ENCODE measurements at regions not wholly inside any gene's neighbourhood (a gene's known extent, or its start where the extent isn't known, plus 50 kb on each side); places are given as distances from the start of the nearest gene placed in this dataset.
A peak's percentile ranks its signal among the peaks of the same experiment; 100 is the strongest.
"Not testable (repeated sequence)": the region's sequence is repeated elsewhere in the genome, so short reads cannot be mapped to it uniquely, and the experiment has no call there.

DNA sequence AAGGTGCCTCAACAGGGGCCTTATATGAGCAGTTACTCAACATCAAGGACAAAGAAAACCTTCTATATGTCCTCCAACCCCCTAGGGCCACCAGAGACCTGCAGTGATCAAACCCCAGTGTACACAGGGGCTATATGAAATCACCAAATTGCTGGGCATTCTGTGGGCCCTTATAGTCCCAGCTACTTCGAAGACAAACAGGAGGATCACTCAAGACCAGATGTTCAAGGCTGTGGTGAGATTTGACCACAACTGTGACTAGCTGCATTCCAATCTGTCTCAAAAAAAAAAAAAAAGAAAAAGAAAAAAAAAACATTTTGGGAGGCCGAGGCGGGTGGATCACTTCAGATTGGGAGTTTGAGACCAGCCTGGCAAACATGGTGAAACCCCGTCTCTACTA, 51.0 kb upstream of the PRB2 start:
- no peak for DNase-seq (ENCODE audit: low read depth in 2 of 2)

DNA sequence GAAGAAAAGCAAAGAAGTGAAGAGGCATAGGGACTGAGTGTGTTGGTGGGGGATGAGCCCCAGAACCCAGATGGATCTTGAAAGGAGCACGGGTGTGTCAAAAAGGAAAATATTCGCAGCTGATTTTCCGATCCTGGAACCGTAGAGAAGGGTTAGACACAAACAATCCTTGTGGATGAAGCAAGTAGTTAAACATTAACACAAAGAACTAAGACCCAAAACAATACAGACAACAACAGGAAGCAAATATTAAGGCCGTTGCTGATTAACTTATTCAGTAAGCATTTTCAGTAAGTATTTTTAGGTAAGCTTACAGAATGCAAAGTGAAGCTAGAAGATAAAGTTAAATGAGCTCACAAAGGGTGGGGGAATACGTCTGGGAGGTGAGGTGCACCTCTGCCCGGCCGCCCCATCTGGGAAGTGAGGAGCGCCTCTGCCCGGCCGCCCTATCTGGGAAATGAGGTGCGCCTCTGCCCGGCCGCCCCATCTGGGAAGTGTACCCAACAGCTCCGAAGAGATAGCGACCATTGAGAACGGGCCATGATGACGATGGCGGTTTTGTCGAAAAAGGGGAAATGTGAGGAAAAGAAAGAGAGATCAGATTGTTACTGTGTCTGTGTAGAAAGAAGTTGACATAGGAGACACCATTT, 62.8 kb upstream of the PRB2 start:
- no peak for DNase-seq (ENCODE audit: low read depth in 2 of 2)

DNA sequence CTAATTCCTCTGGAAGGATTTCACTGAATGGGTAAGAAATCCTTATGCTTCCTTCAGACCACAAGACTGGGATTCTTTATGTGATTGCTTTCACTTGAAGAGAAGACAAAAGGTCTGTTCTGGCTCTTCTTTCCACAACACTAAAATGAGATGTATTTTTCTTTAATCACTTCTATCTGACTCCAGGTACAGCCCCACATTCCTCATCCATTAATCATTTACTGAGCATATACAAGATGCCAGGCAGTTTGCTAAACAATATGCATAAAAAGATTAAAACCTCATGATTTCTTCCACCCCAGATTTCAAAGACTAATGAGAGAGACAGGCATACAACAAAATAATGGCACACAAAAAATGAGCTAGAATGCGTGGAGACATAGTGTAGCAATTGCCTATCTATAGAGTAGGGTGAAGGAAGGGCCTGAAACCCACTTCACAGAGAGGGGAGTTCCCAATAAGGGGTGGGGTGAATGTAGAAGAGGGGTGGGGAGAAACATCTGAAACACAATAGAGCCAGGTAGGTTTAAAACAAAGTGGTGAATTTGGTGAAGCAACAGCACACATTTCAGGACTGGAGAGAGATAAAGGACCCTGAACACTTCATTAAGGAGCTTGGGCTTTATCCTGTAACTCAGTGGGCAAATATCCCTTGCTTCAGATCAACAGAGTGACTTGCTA, 65.1 kb upstream of the PRB2 start:
- DNase-seq (ENCODE audit: low read depth in 2 of 2), result no peak

DNA sequence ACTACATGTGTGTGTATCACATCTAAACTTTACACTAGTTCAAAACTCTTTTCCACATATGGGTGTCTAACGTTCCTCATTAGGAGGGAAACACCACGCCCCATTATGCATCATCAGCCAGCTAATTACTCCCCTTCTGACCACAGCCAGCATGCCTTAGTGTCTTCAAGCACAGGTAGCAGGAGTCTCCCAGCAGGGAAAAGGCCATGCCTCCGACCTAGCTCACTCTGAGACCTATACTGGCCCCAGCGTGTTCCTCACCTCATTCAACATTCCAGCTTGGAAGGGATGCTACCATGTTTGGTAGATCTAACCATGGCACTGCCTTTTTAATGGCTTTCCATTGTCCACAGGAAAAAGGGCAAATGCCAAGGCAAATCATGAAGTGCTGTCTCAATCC, 66.1 kb upstream of the PRB2 start:
- no peak for DNase-seq (ENCODE audit: low read depth in 2 of 2)

DNA sequence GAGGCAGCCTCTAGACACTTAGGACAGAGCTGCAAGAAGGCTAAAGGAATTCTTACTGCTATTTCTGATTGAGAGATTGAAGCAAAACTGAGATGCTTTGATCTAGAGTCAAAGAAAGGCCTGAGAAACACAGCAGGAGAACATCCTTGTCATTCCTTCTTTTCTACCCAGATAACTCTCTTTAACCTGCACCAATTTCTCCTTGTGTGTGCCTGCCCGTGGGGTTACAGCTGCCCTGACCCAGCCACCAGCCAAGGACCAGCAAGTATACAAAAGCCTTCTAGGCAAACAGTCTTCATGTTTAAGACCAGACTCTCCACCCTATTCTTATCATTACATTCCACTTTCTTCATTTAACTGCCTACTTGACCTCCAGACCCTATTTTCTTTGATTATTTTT, 81.7 kb upstream of the PRB2 start:
- DNase-seq (ENCODE audit: low read depth in 2 of 2), result no peak

DNA sequence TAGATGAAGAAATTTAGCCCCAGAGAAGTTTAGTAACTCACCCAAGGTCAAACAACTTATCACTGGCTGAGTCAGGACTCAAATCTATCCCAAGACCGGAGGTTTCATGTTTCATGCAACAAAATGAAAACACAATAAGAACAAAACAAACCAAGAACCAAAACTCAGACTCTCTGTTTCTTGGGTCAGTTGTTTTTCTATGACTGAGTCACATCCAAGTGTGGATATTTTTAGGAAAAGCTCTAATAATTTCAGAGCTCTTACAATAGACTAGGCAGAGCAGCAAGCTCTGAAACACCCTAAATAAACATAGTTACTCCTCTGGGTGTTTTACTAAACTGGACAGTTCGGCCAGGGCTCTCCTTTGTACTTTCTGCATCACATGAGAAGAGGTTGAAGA, 87.6 kb upstream of the PRB2 start:
- no peak for DNase-seq (ENCODE audit: low read depth in 2 of 2)

DNA sequence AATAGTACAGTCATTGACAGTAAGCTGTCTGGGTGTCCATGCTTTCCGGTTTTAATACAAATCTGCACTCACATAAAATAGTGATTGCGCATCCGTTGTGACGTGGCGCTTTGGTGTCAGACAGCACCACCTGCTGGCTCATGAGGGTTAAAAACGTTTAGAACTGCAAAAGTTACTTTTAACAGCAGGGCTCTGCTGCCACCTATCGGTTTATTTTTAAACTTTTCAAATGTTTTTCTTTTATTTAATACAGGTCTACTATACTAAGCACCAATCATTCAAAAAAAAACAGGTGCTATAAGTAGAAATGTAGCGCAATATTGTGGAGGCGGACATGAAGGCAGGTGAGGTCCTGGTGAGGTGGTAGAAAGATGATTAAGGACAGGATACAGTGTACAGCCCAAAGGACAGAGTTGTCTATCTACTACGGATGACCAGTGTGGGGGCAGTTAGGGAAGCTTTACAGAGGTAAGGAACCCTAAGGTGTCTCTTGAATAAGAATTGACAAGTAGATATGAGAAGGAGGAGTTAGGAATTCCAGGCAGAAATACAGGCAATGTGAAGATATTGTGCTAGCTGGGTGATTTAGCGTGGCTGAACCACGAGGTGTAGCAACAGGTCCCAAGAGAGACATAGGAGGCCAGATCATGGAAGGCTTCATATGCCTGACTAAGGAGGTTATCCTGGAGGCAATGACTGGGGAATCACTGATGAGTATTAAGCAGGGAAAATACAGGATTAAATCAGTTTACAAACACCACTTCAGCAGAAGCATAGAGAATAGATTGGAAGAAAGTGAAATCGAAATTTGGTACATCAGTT, 91.5 kb upstream of the PRB2 start:
- DNase-seq (ENCODE audit: low read depth in 2 of 2), result peak; percentile 67 to 69

DNA sequence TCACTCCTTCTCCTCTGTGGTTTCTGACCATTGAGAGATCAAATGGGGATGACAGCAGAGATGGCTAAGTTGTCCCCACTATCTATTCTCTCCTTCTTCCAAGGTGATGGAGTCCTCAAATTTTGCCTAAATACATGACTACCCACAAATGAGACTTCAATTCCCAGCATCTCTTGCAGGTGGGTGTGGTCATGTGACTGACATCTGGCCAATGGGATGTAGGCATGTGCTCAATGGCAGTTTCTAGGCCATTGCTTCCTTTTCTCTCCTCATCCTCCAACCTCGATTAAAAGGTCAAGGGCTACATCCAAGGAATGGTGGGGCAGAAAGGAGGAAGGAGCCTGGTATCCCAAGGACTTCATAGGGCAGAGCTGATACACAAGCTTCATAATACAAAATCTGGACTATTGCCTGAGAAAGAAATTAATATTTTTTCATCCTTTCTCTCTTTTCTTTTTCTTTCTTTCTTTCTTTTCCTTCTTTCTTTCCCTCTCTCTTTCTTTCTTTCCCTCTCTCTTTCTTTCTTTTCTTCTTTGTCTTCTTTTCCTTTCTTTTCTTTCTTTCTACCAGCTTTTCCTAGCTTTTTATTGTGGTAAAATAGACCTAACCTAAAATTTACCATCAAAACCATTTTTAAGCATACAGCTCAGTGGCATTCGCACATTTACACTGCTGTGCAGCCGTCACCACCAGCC, 100.9 kb upstream of the PRB2 start:
- no peak for DNase-seq (ENCODE audit: low read depth in 2 of 2)

DNA sequence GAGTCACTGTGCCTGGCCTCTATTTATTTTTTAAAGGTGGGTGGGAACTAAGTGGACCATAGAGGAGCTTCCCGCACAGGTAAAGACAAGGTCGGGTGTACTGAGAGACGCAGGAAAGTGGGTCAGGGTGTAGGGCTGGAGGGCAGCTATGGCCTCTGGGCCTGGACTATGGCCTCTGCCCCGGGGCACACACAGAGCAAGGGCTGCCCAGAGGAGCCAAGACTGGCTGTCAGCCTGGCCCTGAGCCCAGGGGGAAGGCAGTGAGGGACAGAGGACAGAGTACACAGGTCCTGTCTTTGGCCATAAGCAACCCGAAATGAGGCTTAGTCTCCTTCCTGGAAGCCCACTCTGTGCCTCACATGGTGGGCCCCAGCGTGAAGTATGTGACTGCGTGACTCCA, 102.1 kb upstream of the PRB2 start:
- no peak for DNase-seq (ENCODE audit: low read depth in 2 of 2)

DNA sequence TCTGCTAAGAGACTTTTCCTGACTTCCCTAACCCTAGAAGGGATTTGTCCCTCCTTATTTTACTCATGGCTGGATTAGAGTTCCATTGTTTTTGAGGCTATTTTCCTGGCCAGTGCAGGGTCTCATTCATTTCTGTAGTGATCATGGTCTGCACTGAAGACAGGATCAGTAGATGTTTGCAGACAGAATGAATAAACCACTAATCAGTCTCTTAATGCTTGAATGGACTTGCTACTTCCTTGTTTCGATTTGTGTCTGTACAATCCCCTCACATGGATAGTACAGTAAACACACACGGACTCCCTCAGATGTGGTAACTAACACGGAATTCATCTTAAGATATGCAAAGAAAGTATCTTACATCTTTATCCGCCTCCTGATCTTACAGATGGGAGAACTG, 102.6 kb upstream of the PRB2 start:
- no peak for DNase-seq (ENCODE audit: low read depth in 2 of 2)

DNA sequence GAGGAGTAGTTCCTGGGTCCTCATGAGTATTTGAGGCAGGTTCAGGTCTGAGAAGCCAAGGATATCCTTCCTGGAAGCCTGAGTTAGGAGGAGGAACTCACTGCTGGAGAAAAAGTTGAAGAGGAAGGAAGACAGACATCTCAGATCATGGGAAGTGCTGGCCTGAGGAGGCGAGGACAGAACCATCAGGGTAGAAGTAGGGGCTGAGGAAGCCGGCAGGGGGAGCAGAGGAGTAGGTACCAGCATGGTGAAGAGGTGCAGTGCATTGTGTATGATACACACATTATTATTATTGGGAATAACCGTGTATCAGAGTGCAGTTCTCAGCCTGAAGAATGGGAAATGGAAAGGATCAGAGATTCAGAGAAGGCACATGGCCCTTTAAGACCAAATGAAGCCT, 103.2 kb upstream of the PRB2 start:
- DNase-seq (ENCODE audit: low read depth in 2 of 2), result not testable (repeated sequence)

DNA sequence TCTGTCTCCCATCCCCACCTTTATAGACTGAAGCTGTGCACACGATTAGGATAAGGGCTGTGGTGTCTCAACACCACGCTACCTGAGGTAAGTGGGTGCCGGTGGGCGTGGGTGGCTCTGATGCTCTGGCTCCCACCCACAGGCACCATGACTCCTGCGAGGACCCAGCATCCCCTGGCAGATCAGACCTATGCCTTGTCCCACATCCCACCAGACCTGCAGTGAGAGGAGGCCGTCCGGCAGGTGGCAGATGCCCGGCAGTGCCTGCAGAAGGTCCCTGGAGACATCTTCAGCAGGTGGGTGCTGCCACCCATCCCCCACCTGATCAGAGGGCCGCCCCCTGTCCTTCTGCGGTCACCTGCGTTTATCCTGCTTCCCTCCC, 104.4 kb upstream of the PRB2 start:
- no peak for DNase-seq (ENCODE audit: low read depth in 2 of 2)

DNA sequence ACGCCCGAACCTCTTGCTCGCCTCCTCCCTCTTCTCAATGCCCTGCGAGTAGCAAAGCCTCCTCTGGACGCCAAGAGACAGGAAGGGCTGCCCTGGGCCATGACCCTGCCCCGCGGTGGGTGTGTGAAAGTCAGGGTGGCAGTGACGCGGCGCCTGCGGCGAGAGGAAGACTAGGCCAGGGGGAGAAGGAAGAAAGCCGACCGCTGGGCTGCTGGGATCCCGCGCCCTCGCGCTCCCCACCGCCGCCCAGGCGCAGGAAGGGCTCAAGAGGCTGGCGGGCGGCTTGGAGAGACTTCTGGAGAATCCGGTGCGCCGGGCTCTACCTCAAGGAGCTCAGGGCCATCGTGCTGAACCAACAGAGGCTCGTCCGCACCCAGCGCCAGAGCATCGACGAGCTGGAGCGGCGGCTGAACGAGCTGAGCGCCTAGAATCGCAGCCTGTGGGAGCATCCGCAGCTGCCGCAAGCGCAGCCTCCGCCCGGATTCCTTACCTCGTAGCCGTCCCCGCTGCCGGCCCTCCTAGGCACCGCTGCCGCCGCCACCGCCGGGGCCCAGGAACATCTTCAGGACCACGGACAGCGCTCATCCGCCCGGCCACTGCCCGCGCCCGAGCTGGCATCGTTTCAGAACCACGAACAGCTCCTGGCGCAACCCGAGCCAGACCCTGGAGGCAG, 105.0 kb upstream of the PRB2 start:
- peak; percentile 52 to 73 for DNase-seq (ENCODE audit: low read depth in 2 of 2)

DNA sequence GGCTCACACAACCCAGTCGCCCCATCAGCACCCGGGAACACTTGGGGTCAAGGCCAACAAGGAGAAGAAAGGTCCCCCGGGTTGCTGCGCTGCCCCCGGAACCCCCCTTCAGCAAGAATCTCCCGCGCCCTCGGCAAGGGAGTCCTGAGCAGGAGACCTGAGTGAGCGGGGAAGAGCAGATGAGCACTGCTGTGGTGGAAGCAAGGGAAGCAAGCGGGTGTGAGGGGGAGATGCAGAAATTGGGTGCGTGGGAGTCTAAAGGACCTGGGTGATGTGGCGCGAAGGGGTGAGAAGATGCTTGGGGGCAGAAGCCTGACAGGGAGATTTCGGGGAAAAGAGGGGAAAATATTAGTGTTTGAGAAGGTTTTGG, 105.5 kb upstream of the PRB2 start:
- no peak for DNase-seq (ENCODE audit: low read depth in 2 of 2)

DNA sequence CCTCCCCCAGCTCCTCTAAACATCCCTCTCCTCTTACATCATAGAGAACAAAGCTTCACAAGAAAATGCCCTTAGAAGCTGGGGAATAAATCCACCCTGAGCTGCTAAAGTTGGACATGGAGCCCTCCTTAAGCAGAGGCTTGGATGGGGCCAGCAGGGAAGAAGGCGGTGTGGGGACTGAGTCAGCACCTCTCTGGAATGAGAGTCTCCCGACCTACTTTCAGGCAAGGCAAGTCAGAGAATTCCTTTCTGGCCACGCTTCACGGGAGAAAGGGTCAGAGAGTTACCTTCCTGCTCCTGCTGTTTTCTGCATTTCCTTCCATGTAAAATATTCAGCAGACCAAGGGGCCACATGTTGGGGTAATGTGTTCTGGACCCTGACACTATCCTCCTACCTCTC, 113.3 kb upstream of the PRB2 start:
- no peak for DNase-seq (ENCODE audit: low read depth in 2 of 2)

DNA sequence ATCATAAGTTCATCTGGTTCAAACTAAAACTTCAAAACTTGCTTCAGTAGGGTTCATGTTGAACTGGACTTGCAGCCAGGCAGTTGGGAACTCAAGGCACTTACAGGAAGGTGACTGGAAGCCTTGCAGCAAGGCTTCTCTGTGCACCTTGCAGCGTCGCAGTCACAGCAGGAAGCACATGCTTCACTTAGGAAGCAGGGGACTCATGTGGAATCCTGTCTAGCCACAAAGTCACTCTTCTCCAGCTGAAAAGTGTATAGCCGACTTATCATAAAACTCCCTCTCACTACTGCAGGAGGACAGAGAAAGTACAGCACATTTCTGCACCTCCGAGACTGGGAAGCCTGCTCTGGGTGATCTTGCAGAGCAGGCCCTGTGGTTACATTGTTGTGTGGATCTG, 114.0 kb upstream of the PRB2 start:
- DNase-seq (ENCODE audit: low read depth in 2 of 2), result no peak

DNA sequence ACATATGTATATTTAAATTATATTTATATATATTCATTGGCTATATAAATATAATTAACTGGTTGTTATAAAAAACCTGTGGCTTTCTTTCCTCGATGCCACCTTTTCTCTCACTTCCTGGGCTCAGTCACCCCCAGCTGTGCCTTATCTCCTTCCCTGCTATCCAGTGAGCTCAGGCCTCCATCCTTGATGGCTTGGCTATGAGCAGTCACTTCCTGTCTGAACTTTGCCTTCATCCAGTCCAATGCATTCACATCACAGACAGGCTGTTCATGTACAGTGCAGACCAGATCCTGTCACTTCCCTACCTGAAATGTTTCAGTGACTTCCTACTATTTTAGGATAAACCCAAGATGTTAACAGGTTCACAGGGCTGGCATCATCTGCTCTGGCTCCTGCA, 115.3 kb upstream of the PRB2 start:
- DNase-seq (ENCODE audit: low read depth in 2 of 2), result no peak

DNA sequence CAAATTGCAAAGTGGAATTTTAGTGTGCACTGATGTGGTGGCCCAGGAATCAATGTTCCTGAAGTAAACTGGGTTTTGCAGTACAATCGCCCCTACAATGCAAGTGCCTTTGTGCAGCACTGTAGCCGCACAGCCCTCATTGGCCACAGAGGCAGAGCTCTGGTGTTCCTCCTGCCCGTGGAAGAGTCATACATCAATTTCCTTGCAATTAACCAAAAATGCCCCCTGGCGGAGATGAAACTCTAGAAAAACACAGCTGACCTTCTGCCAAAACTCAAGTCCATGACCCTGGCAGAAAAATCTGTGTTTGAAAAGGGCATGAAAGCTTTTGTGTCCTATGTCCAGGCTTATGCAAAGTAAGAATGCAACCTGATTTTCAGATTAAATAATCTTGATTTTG, 117.9 kb upstream of the PRB2 start:
- DNase-seq (ENCODE audit: low read depth in 2 of 2), result no peak

DNA sequence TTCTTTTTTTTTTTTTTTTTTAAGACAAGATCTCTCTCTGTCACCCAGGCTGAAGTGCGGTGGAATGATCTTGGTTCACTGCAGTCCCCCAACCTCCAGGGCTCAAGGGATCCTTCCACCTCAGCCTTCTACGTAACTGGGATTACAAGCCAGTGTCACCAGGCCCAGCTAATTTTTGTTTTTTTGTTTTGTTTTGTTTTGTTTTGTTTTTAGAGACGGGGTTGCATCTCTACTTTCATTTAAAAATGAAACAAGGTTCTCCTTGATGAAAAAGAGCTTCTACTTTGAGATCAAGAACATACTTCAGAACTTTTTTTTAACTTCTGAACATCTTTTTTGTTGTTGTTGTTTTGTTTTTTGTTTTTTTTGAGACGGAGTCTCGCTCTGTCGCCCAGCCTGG, 121.7 kb upstream of the PRB2 start:
- no peak for DNase-seq (ENCODE audit: low read depth in 2 of 2)

DNA sequence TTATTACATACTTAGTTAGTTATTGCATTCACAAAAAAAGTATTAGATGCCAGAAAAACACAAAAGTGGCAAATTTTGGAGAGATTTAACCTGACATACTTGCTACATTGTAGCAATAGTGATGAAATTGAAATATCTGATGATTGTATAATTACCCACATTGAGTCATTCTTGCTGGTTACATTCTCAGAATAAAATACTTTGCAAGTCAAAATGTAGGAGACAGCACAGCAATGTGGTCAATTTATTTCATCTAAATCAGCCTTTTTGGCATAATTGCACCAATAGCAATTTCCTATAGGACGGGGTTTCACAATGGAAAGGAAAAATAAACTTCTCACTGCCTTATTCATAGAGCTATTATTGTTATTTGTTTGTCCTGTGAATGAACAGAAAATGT, 125.0 kb upstream of the ETV6 start:
- DNase-seq (ENCODE audit: low read depth in 2 of 2), result no peak

DNA sequence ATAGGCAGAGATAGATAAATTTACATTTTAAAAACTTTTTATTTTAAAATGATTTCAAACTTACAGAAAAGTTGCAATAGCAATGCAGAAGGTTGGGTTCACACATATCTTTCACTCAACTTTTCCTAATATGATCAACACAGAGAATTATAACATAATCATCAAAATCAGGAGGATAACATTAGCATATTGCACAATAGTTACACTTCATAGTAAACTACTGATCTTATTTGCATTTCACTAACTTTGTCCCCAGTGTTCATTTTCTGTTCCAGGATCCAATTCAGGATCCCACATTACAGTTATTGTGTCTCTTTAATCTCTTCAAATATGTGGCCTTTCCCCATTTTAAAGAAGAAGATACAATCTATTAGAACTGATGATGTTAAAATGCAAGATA, 115.4 kb upstream of the ETV6 start:
- no peak for DNase-seq (ENCODE audit: low read depth in 2 of 2)

DNA sequence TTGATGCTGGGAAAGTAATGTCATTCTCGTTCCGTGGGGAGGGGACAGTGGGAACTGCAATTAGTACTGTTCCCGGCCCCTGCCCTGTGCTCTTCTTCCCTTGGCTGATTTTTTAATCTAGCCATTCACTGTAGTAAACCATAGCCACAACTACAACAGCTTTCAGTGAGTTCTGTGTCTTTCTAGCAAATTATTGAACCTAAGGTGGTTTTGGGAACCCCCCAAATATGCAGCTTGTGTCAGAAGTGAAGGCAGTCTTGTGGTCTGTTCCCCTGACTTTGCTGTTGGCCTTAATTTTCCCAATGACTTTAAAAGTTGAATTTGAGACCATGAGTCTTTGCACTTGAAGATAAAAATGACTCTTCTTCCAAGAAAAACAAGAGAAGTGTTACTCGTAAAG, 114.3 kb upstream of the ETV6 start:
- DNase-seq (ENCODE audit: low read depth in 2 of 2), result no peak

All from stimulated activated CD4-positive, alpha-beta T cell treated with anti-CD3 and anti-CD28 coated beads, Interleukin-15, amount 100 ng/mL, for 48 hours (primary cell).